HG03460 (cell line): ENCODE measurements at regions not wholly inside any gene's neighbourhood (a gene's known extent, or its start where the extent isn't known, plus 50 kb on each side); places are given as distances from the start of the nearest gene placed in this dataset.

ENCODE experiments used
- ATAC-seq: cut with Tn5 transposase; IDR thresholded peaks from one replicate; pipeline ENCODE4 v1.9.1; 2021; ENCODE audit not compliant: unreplicated experiment

- no peak for ATAC-seq
Observed at GRCh38 chr6:95071464-95071863, 505.9 kb upstream of the MANEA start.

GRCh38 chr6:95078457-95078856 is 498.9 kb upstream of the MANEA start:
- no peak for ATAC-seq

GRCh38 chr6:95081231-95081630 is 496.1 kb upstream of the MANEA start:
- no peak for ATAC-seq

GRCh38 chr6:95081949-95082348 is 495.4 kb upstream of the MANEA start:
- no peak for ATAC-seq

GRCh38 chr6:95083506-95083905 is 493.8 kb upstream of the MANEA start:
- no peak for ATAC-seq

GRCh38 chr6:95084867-95085266 is 492.5 kb upstream of the MANEA start:
- ATAC-seq: no peak

- ATAC-seq: no peak
Observed at GRCh38 chr6:95087394-95088097, 489.8 kb upstream of the MANEA start.

- ATAC-seq: peak; percentile 82
Observed at GRCh38 chr6:95091823-95092436, 485.4 kb upstream of the MANEA start.

- ATAC-seq: no peak
Observed at GRCh38 chr6:95093154-95093553, 484.2 kb upstream of the MANEA start.

GRCh38 chr6:95094751-95095663 is 482.3 kb upstream of the MANEA start:
- no peak for ATAC-seq

- ATAC-seq: no peak
Observed at GRCh38 chr6:95095855-95096254, 481.5 kb upstream of the MANEA start.

GRCh38 chr6:95099410-95099809 is 477.9 kb upstream of the MANEA start:
- ATAC-seq: no peak

- no peak for ATAC-seq
Observed at GRCh38 chr6:95109212-95109611, 468.1 kb upstream of the MANEA start.

GRCh38 chr6:95110767-95111166 is 466.6 kb upstream of the MANEA start:
- ATAC-seq: no peak

- no peak for ATAC-seq
Observed at GRCh38 chr6:95117236-95117635, 460.1 kb upstream of the MANEA start.

GRCh38 chr6:95119927-95120326 is 457.4 kb upstream of the MANEA start:
- ATAC-seq: no peak

GRCh38 chr6:95120984-95121383 is 456.4 kb upstream of the MANEA start:
- no peak for ATAC-seq

GRCh38 chr6:95127261-95127660 is 450.1 kb upstream of the MANEA start:
- no peak for ATAC-seq

GRCh38 chr6:95128439-95128838 is 448.9 kb upstream of the MANEA start:
- ATAC-seq: no peak

- ATAC-seq: no peak
Observed at GRCh38 chr6:95128947-95129346, 448.4 kb upstream of the MANEA start.

GRCh38 chr6:95133578-95133977 is 443.8 kb upstream of the MANEA start:
- ATAC-seq: no peak

- no peak for ATAC-seq
Observed at GRCh38 chr6:95135182-95135581, 442.2 kb upstream of the MANEA start.
